Suprapubic skin (tissue), 3 donors: ENCODE measurements at regions not wholly inside any gene's neighbourhood (a gene's known extent, or its start where the extent isn't known, plus 50 kb on each side); places are given as distances from the start of the nearest gene placed in this dataset.

Experiments
- CTCF ChIP-seq, 2 donors: fragments of 200-600 bp in 1 of 2; fragments of 450-650 bp in 1 of 2; sonication (generic) in 1 of 2; IDR thresholded peaks; one replicate each; pipeline ENCODE4 v1.5.1; 2016 to 2019; ENCODE audit warnings: antibody characterized with exemption in 2 of 2, mild to moderate bottlenecking in 1 of 2, moderate library complexity in 1 of 2
- EP300 ChIP-seq: sonication (generic); formaldehyde crosslinking; IDR thresholded peaks from one replicate; pipeline ENCODE4 v1.6.1; 2017; ENCODE audit warnings: antibody characterized with exemption
- POLR2A ChIP-seq, 2 donors: fragments of 450-650 bp; IDR thresholded peaks; one replicate each; pipeline ENCODE4 v1.6.1; 2017; ENCODE audit warnings: antibody characterized with exemption in 2 of 2, mild to moderate bottlenecking in 2 of 2, moderate library complexity in 2 of 2

GRCh38 chr3:41126961-41127360 is 72.3 kb upstream of the CTNNB1 start:
- TF ChIP-seq CTCF (IDR thresholded peaks at IDR 0.05) (no peak), EP300 (no peak), POLR2A (IDR thresholded peaks at IDR 0.05) (no peak)
